ENCODE measurements at regions not wholly inside any gene's neighbourhood (a gene's known extent, or its start where the extent isn't known, plus 50 kb on each side); places are given as distances from the start of the nearest gene placed in this dataset.

GRCh38 chrX:18026166-18026565 lies 165.1 kb upstream of the RAI2 start:
- Histone ChIP-seq H3K79me2 (replicated peaks; ENCODE audit: insufficient read depth, low read length) (no peaks in the 10 kb centered on the region), H4K20me1 (ENCODE audit: insufficient read depth) (no peaks in the 10 kb centered on the region), H3K36me3 (ENCODE audit: insufficient read depth, low read length) (no peaks in the 10 kb centered on the region), H2AFZ (ENCODE audit: low read depth, low read length) (no peak overlapping the region), H3K9me2 (ENCODE audit: insufficient read depth, low read length) (no peaks in the 10 kb centered on the region), H3K4me2 (ENCODE audit: low read length) (no peak overlapping the region), H3K27me3 (ENCODE audit: insufficient read depth, low read depth, low read length) (no peaks in the 10 kb centered on the region), H3F3A (ENCODE audit: insufficient read depth, low read length, poor library complexity, severe bottlenecking) (no peaks in the 10 kb centered on the region), H3K27ac (ENCODE audit: low read length) (no peak overlapping the region), H3K9ac (ENCODE audit: low read length) (no peak overlapping the region), H3K4me3 (ENCODE audit: low read length) (no peak overlapping the region), H3K9me3 (ENCODE audit: low read length) (no peaks in the 10 kb centered on the region)
- no peak for TF ChIP-seq CTCF (IDR thresholded peaks at IDR 0.05; ENCODE audit: poor library complexity, severe bottlenecking)
- TF ChIP-seq EZH2 (IDR thresholded peaks at IDR 0.05; ENCODE audit: borderline replicate concordance, insufficient read depth, low read length, poor library complexity, severe bottlenecking): no peak
- TF ChIP-seq EP300 (conservative IDR thresholded peaks at IDR 0.05; ENCODE audit: poor library complexity, severe bottlenecking): no peak
- no peak for TF ChIP-seq REST (IDR thresholded peaks at IDR 0.05; ENCODE audit: borderline replicate concordance)
- TF ChIP-seq TAF1 (IDR thresholded peaks at IDR 0.05; ENCODE audit: low read depth): no peak
- no peak for TF ChIP-seq POLR2AphosphoS5 (IDR thresholded peaks at IDR 0.05)
- no peak for TF ChIP-seq SMC3 (conservative IDR thresholded peaks at IDR 0.05; ENCODE audit: poor library complexity)
- no peak for TF ChIP-seq MXI1 (conservative IDR thresholded peaks at IDR 0.05; ENCODE audit: poor library complexity, severe bottlenecking)
- no peak for TF ChIP-seq RAD21 (conservative IDR thresholded peaks at IDR 0.05)

- H3K4me3 ChIP-seq (ENCODE audit: low read length): peak overlapping the region; percentile 41
- H3K27ac ChIP-seq (ENCODE audit: low read length): peak overlapping the region; percentile 31
- no peaks in the 10 kb centered on the region for H3F3A ChIP-seq (ENCODE audit: insufficient read depth, low read length, poor library complexity, severe bottlenecking)
- no peaks in the 10 kb centered on the region for H3K79me2 ChIP-seq (replicated peaks; ENCODE audit: insufficient read depth, low read length)
- no peaks in the 10 kb centered on the region for H3K27me3 ChIP-seq (ENCODE audit: insufficient read depth, low read depth, low read length)
- no peak overlapping the region for H3K4me2 ChIP-seq (ENCODE audit: low read length)
- no peak overlapping the region for H2AFZ ChIP-seq (ENCODE audit: low read depth, low read length)
- H3K9me3 ChIP-seq (ENCODE audit: low read length): no peaks in the 10 kb centered on the region
- H3K9me2 ChIP-seq (ENCODE audit: insufficient read depth, low read length): no peaks in the 10 kb centered on the region
- no peaks in the 10 kb centered on the region for H3K36me3 ChIP-seq (ENCODE audit: insufficient read depth, low read length)
- H3K9ac ChIP-seq (ENCODE audit: low read length): no peak overlapping the region
- no peak for TF ChIP-seq CTCF (IDR thresholded peaks at IDR 0.05; ENCODE audit: poor library complexity, severe bottlenecking)
- TF ChIP-seq POLR2AphosphoS5 (IDR thresholded peaks at IDR 0.05): no peak
- no peak for TF ChIP-seq RAD21 (conservative IDR thresholded peaks at IDR 0.05)
- TF ChIP-seq MXI1 (conservative IDR thresholded peaks at IDR 0.05; ENCODE audit: poor library complexity, severe bottlenecking): no peak
- no peak for TF ChIP-seq EP300 (conservative IDR thresholded peaks at IDR 0.05; ENCODE audit: poor library complexity, severe bottlenecking)
- TF ChIP-seq TAF1 (IDR thresholded peaks at IDR 0.05; ENCODE audit: low read depth): no peak
- TF ChIP-seq REST (IDR thresholded peaks at IDR 0.05; ENCODE audit: borderline replicate concordance): no peak
- no peak for TF ChIP-seq SMC3 (conservative IDR thresholded peaks at IDR 0.05; ENCODE audit: poor library complexity)
- no peaks in the 10 kb centered on the region for H4K20me1 ChIP-seq (ENCODE audit: insufficient read depth)
Measured at GRCh38 chrX:18017411-18017810, 156.3 kb upstream of the RAI2 start.
